ENCODE measurements at regions not wholly inside any gene's neighbourhood (a gene's known extent, or its start where the extent isn't known, plus 50 kb on each side); places are given as distances from the start of the nearest gene placed in this dataset.
A peak's percentile ranks its signal among the peaks of the same experiment; 100 is the strongest.

DNA sequence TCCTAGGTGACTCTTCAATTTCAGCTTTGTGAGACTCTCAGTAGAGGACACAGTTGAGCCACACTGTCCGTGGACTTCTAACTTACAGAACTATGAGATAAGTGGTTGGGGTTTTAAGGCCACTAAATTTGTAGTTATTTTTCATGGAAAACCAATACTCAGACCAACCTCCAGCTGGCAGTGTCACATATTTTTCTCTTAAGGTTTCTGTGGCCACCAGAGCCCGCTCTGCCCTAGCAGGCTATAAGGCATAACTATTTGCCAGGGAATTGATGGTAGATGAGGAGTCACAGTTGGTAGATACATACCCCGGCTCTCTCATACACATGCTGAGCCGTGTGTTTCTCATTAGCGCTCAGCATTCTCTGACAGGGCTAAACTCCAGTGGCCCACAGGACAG lies 336.8 kb upstream of the MON1B start:
- TF ChIP-seq CTCF (IDR thresholded peaks at IDR 0.05) (peak; percentile 36), ZSCAN20 (CRISPR knock-in tag; IDR thresholded peaks at IDR 0.05) (no peak), EHMT2 (IDR thresholded peaks at IDR 0.05; ENCODE audit: low read depth) (no peak), POLR2A (IDR thresholded peaks at IDR 0.05; ENCODE audit: low read length) (no peak), EHF (CRISPR knock-in tag; IDR thresholded peaks at IDR 0.05) (no peak)
- TF ChIP-seq, protein P1, sequence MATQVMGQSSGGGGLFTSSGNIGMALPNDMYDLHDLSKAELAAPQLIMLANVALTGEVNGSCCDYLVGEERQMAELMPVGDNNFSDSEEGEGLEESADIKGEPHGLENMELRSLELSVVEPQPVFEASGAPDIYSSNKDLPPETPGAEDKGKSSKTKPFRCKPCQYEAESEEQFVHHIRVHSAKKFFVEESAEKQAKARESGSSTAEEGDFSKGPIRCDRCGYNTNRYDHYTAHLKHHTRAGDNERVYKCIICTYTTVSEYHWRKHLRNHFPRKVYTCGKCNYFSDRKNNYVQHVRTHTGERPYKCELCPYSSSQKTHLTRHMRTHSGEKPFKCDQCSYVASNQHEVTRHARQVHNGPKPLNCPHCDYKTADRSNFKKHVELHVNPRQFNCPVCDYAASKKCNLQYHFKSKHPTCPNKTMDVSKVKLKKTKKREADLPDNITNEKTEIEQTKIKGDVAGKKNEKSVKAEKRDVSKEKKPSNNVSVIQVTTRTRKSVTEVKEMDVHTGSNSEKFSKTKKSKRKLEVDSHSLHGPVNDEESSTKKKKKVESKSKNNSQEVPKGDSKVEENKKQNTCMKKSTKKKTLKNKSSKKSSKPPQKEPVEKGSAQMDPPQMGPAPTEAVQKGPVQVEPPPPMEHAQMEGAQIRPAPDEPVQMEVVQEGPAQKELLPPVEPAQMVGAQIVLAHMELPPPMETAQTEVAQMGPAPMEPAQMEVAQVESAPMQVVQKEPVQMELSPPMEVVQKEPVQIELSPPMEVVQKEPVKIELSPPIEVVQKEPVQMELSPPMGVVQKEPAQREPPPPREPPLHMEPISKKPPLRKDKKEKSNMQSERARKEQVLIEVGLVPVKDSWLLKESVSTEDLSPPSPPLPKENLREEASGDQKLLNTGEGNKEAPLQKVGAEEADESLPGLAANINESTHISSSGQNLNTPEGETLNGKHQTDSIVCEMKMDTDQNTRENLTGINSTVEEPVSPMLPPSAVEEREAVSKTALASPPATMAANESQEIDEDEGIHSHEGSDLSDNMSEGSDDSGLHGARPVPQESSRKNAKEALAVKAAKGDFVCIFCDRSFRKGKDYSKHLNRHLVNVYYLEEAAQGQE (IDR thresholded peaks at IDR 0.05): no peak

Data from A549 (cell line).